ENCODE measurements at regions not wholly inside any gene's neighbourhood (a gene's known extent, or its start where the extent isn't known, plus 50 kb on each side); places are given as distances from the start of the nearest gene placed in this dataset.

GRCh38 chr20:16179371-16179770 is 393.9 kb downstream of the KIF16B start (continued):
- TF ChIP-seq CHD7 (IDR thresholded peaks at IDR 0.05; ENCODE audit: low read depth, low read length) = no peak
- TF ChIP-seq FOXO4 (CRISPR knock-in tag; IDR thresholded peaks at IDR 0.05) = no peak
- TF ChIP-seq ZFP1 (CRISPR knock-in tag; IDR thresholded peaks at IDR 0.05) = no peak
- TF ChIP-seq ZNF282 (CRISPR knock-in tag; IDR thresholded peaks at IDR 0.05) = no peak
- no peak for TF ChIP-seq CEBPB (tag; IDR thresholded peaks at IDR 0.05)
- TF ChIP-seq ZNF551 (CRISPR knock-in tag; IDR thresholded peaks at IDR 0.05) = no peak
- TF ChIP-seq POLR2AphosphoS5 (IDR thresholded peaks at IDR 0.05; ENCODE audit: control insufficient read depth, insufficient read depth, low read depth, low read length) = no peak
- TF ChIP-seq POLR2A (conservative IDR thresholded peaks at IDR 0.05) = no peak
- TF ChIP-seq MXD1 (CRISPR knock-in tag; IDR thresholded peaks at IDR 0.05; ENCODE audit: borderline replicate concordance, poor library complexity, severe bottlenecking) = no peak
- TF ChIP-seq HNRNPLL (IDR thresholded peaks at IDR 0.05; ENCODE audit: low read depth, low read length, poor library complexity, severe bottlenecking) = no peak
- no peak for TF ChIP-seq HDAC3 (IDR thresholded peaks at IDR 0.05; ENCODE audit: borderline replicate concordance, partially characterized antibody)

All from K562 (cell line).